IMR-90 (cell line): ENCODE measurements at regions not wholly inside any gene's neighbourhood (a gene's known extent, or its start where the extent isn't known, plus 50 kb on each side); places are given as distances from the start of the nearest gene placed in this dataset.

Experiments used
- ATAC-seq: fragments of 200-7000 bp; cut with Tn5 transposase; 2 replicates; pipeline ENCODE4 v1.9.1; 2020; ENCODE audit warnings: low read depth, mild to moderate bottlenecking, moderate library complexity
- BruUV-seq: library from RNA; stranded (reverse); fragments of 400-500 nt; replicated peaks from 2 replicates; lab custom pipeline; 2021; lab: Mats Ljungman, UMichigan
- CTCF ChIA-PET: fragments of 300-600 bp; formaldehyde crosslinking; extraction: SDS; loops from one replicate; lab custom pipeline; 2021; ENCODE audit warnings: antibody characterized with exemption; lab: Yijun Ruan, JAX
- POLR2A ChIA-PET: fragments of 300-600 bp; sonication (Branson Sonifier 250); formaldehyde crosslinking; loops from one replicate; lab custom pipeline; 2022; ENCODE audit warnings: antibody characterized with exemption; ENCODE audit not compliant: unreplicated experiment; lab: Charles Lee
- DNase-seq: peaks from one replicate; pipeline ENCODE4 v3.0.0; 2013
- H2AFZ ChIP-seq: replicated peaks from 2 replicates; pipeline ENCODE3; 2013; ENCODE audit warnings: low read length, mild to moderate bottlenecking; ENCODE audit not compliant: poor library complexity
- H2AK5ac ChIP-seq: 2 replicates; pipeline ENCODE4 v1.6.1; 2013; ENCODE audit warnings: low read depth, low read length, inconsistent platforms
- H2AK9ac ChIP-seq: replicated peaks from 2 replicates; pipeline ENCODE3; 2013; ENCODE audit warnings: mild to moderate bottlenecking, low read depth, low read length, moderate library complexity; ENCODE audit not compliant: poor library complexity
- H2BK120ac ChIP-seq: 2 replicates; pipeline ENCODE4 v1.6.1; 2013; ENCODE audit warnings: low read depth, low read length, inconsistent platforms
- H2BK15ac ChIP-seq: 3 replicates; pipeline ENCODE4 v1.6.1; 2013; ENCODE audit warnings: low read depth, low read length, inconsistent platforms
- H2BK20ac ChIP-seq: 2 replicates; pipeline ENCODE4 v1.6.1; 2013; ENCODE audit warnings: low read depth, mild to moderate bottlenecking, inconsistent platforms, low read length, moderate library complexity
- H2BK5ac ChIP-seq: 2 replicates; pipeline ENCODE4 v1.6.1; 2013; ENCODE audit warnings: mild to moderate bottlenecking, low read depth, low read length, inconsistent platforms; ENCODE audit not compliant: poor library complexity, severe bottlenecking
- H3K14ac ChIP-seq: replicated peaks from 2 replicates; pipeline ENCODE4 v1.6.1; 2013; ENCODE audit warnings: low read depth, low read length, inconsistent platforms
- H3K18ac ChIP-seq: 2 replicates; pipeline ENCODE4 v1.6.1; 2013; ENCODE audit warnings: low read depth, low read length, control low read depth
- H3K23ac ChIP-seq: 2 replicates; pipeline ENCODE4 v1.6.1; 2013; ENCODE audit warnings: low read depth, low read length, inconsistent platforms
- H3K27ac ChIP-seq: 2 replicates; pipeline ENCODE4 v1.5.1; 2013; ENCODE audit warnings: mild to moderate bottlenecking, control low read depth, low read length; ENCODE audit not compliant: insufficient read depth
- H3K27me3 ChIP-seq: 2 replicates; pipeline ENCODE4 v1.6.1; 2013; ENCODE audit warnings: low read length; ENCODE audit not compliant: control insufficient read depth, insufficient read depth
- H3K36me3 ChIP-seq: 2 replicates; pipeline ENCODE4 v1.6.1; 2013; ENCODE audit warnings: low read length, mixed read lengths; ENCODE audit not compliant: control insufficient read depth, insufficient read depth
- H3K4ac ChIP-seq: 2 replicates; pipeline ENCODE4 v1.6.1; 2013; ENCODE audit warnings: low read depth, low read length, inconsistent platforms
- H3K4me1 ChIP-seq: 2 replicates; pipeline ENCODE4 v1.6.1; 2013; ENCODE audit warnings: low read length, mixed read lengths; ENCODE audit not compliant: control insufficient read depth, insufficient read depth
- H3K4me2 ChIP-seq: 2 replicates; pipeline ENCODE4 v1.6.1; 2013; ENCODE audit warnings: low read depth, mild to moderate bottlenecking, control low read depth, low read length, moderate library complexity
- H3K4me3 ChIP-seq: 2 replicates; pipeline ENCODE4 v1.5.1; 2013; ENCODE audit warnings: low read depth, mild to moderate bottlenecking, control low read depth, low read length, moderate library complexity; ENCODE audit not compliant: insufficient read depth
- H3K56ac ChIP-seq: 2 replicates; pipeline ENCODE4 v1.6.1; 2013; ENCODE audit warnings: low read length, inconsistent platforms; ENCODE audit not compliant: insufficient read depth; ENCODE audit errors: extremely low read depth
- H3K79me1 ChIP-seq, 2 experiments: 2 replicates each; pipeline ENCODE4 v1.6.1; 2013; ENCODE audit warnings: low read length in 2 of 2, inconsistent platforms in 1 of 2, low read depth in 1 of 2
- H3K9ac ChIP-seq: 2 replicates; pipeline ENCODE4 v1.6.1; 2013; ENCODE audit warnings: low read depth, low read length, control low read depth
- H3K9me1 ChIP-seq: 2 replicates; pipeline ENCODE4 v1.6.1; 2013; ENCODE audit warnings: low read length, inconsistent platforms; ENCODE audit not compliant: insufficient read depth
- H3K9me3 ChIP-seq: 2 replicates; pipeline ENCODE4 v1.6.1; 2013; ENCODE audit warnings: low read length; ENCODE audit not compliant: control insufficient read depth, insufficient read depth
- H4K20me1 ChIP-seq: 2 replicates; pipeline ENCODE4 v1.6.1; 2013; ENCODE audit warnings: low read length, inconsistent platforms; ENCODE audit not compliant: insufficient read depth
- H4K5ac ChIP-seq: 2 replicates; pipeline ENCODE4 v1.6.1; 2013; ENCODE audit warnings: mild to moderate bottlenecking, low read depth, low read length, control low read depth
- H4K8ac ChIP-seq, 2 experiments: 2 replicates each; pipeline ENCODE4 v1.6.1; 2013; ENCODE audit warnings: low read depth in 2 of 2, low read length in 2 of 2, control low read depth in 1 of 2, inconsistent platforms in 1 of 2
- H4K91ac ChIP-seq: 2 replicates; pipeline ENCODE4 v1.6.1; 2013; ENCODE audit warnings: low read depth, low read length, inconsistent platforms; ENCODE audit not compliant: insufficient read depth
- BHLHE40 ChIP-seq: fragments of 150-350 bp; IDR thresholded peaks from 2 replicates; pipeline ENCODE4 v1.6.1; 2016; ENCODE audit warnings: mild to moderate bottlenecking, low read depth, low read length
- CEBPB ChIP-seq: IDR thresholded peaks from 2 replicates; pipeline ENCODE4 v1.6.1; 2012; ENCODE audit warnings: low read depth, low read length, improper control_type of control experiment
- CHD1 ChIP-seq: IDR thresholded peaks from 2 replicates; pipeline ENCODE4 v1.6.1; 2012; ENCODE audit warnings: low read depth, low read length, improper control_type of control experiment
- FOS ChIP-seq: fragments of 150-350 bp; IDR thresholded peaks from 2 replicates; pipeline ENCODE4 v1.6.1; 2016; ENCODE audit warnings: low read depth, low read length
- MAFK ChIP-seq: IDR thresholded peaks from 2 replicates; pipeline ENCODE4 v1.6.1; 2012; ENCODE audit warnings: low read depth, low read length, improper control_type of control experiment
- MAZ ChIP-seq: IDR thresholded peaks from 2 replicates; pipeline ENCODE4 v1.6.1; 2012; ENCODE audit warnings: low read depth, mild to moderate bottlenecking, low read length, improper control_type of control experiment, moderate library complexity, borderline replicate concordance
- MXI1 ChIP-seq: IDR thresholded peaks from 2 replicates; pipeline ENCODE4 v1.6.1; 2012; ENCODE audit warnings: low read depth, mild to moderate bottlenecking, low read length, moderate library complexity, borderline replicate concordance
- NFE2L2 ChIP-seq: fragments of 150-350 bp; IDR thresholded peaks from 2 replicates; pipeline ENCODE4 v1.6.1; 2016; ENCODE audit warnings: low read depth, mild to moderate bottlenecking, low read length
- POLR2A ChIP-seq: IDR thresholded peaks from 2 replicates; pipeline ENCODE4 v1.6.1; 2012; ENCODE audit warnings: mild to moderate bottlenecking, low read depth, low read length
- RAD21 ChIP-seq: IDR thresholded peaks from 2 replicates; pipeline ENCODE4 v1.6.1; 2012; ENCODE audit warnings: low read length, improper control_type of control experiment
- RCOR1 ChIP-seq: IDR thresholded peaks from 2 replicates; pipeline ENCODE4 v1.6.1; 2012; ENCODE audit warnings: mild to moderate bottlenecking, low read length, improper control_type of control experiment; ENCODE audit not compliant: insufficient replicate concordance
- RFX5 ChIP-seq: IDR thresholded peaks from 2 replicates; pipeline ENCODE4 v1.8.0; 2012; ENCODE audit warnings: low read depth, mild to moderate bottlenecking, low read length, moderate library complexity
- USF2 ChIP-seq: fragments of 150-350 bp; IDR thresholded peaks from 2 replicates; pipeline ENCODE4 v1.6.1; 2017; ENCODE audit warnings: mild to moderate bottlenecking, antibody characterized with exemption, low read length, low read depth
- WGBS, 2 experiments: methylation state at CpG; one replicate each; pipeline versions ENCODE4 v1.1.5 to v1.1.7; 2013; ENCODE audit warnings: missing lambda C conversion rate in 2 of 2; ENCODE audit not compliant: insufficient read length in 1 of 2; ENCODE audit errors: extremely low coverage in 2 of 2; 5-methylcytosine and 5-hydroxymethylcytosine counted together
- dilution Hi-C: fragments of 300-500 bp; cut with HindIII; formaldehyde crosslinking; loops from one replicate; pipeline ENCODE4 v1.14.3; 2018; ENCODE audit warnings: low sequenced_read_pairs; ENCODE audit not compliant: unreplicated experiment
- in situ Hi-C: fragments of 300-500 bp; cut with MboI; formaldehyde crosslinking; loops from 3 replicates; pipeline ENCODE4 v1.14.3; 2019; ENCODE audit warnings: low sequenced_read_pairs, inconsistent platforms, mixed read lengths
- intact Hi-C: fragments of 100-400 bp; cut with micrococcal nuclease; formaldehyde crosslinking; loops from 2 replicates; pipeline ENCODE4 v1.10.0; 2022
- TF ChIP-seq, protein P1 (sequence below): conservative IDR thresholded peaks from 2 replicates; pipeline ENCODE4 v1.5.1; 2012; ENCODE audit warnings: mild to moderate bottlenecking, low read depth, low read length, improper control_type of control experiment
- TF ChIP-seq, protein P2 (sequence below): fragments of 150-350 bp; IDR thresholded peaks from 2 replicates; pipeline ENCODE4 v1.6.1; 2016; ENCODE audit warnings: low read depth, mild to moderate bottlenecking, low read length, moderate library complexity, borderline replicate concordance

DNA sequence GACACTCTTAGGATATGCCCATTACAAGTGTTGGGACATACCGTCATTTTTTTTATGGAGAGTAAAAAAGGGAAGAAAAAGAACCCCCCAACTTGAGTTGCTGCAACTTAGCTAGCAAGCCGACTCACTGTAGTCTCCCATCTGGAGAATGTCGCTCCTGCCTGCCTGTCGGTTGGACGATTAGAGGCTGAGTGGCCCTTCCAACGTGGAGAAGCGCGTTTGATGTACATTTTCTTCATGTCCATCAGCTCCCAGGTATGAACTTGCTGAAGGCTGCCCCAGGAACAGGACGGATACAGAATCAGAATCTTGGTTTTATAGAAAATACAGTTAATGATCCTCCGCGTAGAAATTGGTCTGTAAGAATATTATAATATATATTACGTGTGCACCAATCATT lies 189.0 kb upstream of the SOX1 start:
- Histone ChIP-seq H3K56ac (no peak overlapping the region), H3K4me1 (no peaks in the 10 kb centered on the region), H3K36me3 (no peaks in the 10 kb centered on the region), H3K27me3 (no peaks in the 10 kb centered on the region), H4K8ac (no peak overlapping the region), H3K27ac (no peak overlapping the region), H2BK5ac (no peak overlapping the region), H3K9ac (no peak overlapping the region), H2BK120ac (no peak overlapping the region), H3K14ac (no peak overlapping the region), H3K23ac (no peak overlapping the region), H3K9me1 (no peaks in the 10 kb centered on the region), H3K79me1 (no peaks in the 10 kb centered on the region), H2AK5ac (no peak overlapping the region), H3K4me3 (no peak overlapping the region), H2BK15ac (no peak overlapping the region), H3K4ac (no peak overlapping the region), H2AFZ (no peak overlapping the region), H3K18ac (no peak overlapping the region), H2AK9ac (no peak overlapping the region), H4K5ac (no peak overlapping the region), H4K20me1 (no peaks in the 10 kb centered on the region), H3K9me3 (peaks cover 37% of the 10 kb centered on the region), H3K4me2 (no peak overlapping the region), H4K91ac (no peak overlapping the region), H2BK20ac (no peak overlapping the region)
- intact Hi-C loops (no loop called here), dilution Hi-C loops (no loop called here), in situ Hi-C loops (no loop called here)
- ATAC-seq (no peak), DNase-seq (no peak)
- TF ChIP-seq USF2 (no peak), MAFK (no peak), MXI1 (no peak), NFE2L2 (no peak), CHD1 (no peak), BHLHE40 (no peak), POLR2A (no peak), RAD21 (no peak), RCOR1 (no peak), CEBPB (no peak), MAZ (no peak), FOS (no peak), RFX5 (no peak)
- TF ChIP-seq, protein P1, sequence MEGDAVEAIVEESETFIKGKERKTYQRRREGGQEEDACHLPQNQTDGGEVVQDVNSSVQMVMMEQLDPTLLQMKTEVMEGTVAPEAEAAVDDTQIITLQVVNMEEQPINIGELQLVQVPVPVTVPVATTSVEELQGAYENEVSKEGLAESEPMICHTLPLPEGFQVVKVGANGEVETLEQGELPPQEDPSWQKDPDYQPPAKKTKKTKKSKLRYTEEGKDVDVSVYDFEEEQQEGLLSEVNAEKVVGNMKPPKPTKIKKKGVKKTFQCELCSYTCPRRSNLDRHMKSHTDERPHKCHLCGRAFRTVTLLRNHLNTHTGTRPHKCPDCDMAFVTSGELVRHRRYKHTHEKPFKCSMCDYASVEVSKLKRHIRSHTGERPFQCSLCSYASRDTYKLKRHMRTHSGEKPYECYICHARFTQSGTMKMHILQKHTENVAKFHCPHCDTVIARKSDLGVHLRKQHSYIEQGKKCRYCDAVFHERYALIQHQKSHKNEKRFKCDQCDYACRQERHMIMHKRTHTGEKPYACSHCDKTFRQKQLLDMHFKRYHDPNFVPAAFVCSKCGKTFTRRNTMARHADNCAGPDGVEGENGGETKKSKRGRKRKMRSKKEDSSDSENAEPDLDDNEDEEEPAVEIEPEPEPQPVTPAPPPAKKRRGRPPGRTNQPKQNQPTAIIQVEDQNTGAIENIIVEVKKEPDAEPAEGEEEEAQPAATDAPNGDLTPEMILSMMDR = no peak
- TF ChIP-seq, protein P2, sequence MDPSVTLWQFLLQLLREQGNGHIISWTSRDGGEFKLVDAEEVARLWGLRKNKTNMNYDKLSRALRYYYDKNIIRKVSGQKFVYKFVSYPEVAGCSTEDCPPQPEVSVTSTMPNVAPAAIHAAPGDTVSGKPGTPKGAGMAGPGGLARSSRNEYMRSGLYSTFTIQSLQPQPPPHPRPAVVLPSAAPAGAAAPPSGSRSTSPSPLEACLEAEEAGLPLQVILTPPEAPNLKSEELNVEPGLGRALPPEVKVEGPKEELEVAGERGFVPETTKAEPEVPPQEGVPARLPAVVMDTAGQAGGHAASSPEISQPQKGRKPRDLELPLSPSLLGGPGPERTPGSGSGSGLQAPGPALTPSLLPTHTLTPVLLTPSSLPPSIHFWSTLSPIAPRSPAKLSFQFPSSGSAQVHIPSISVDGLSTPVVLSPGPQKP = no peak
- WGBS, 2 experiments = 50% methylated on average over 5 of the region's 12 CpGs; no CpG with 5 or more reads in 1 of the 2 experiments
- ChIA-PET CTCF (no interaction called here), POLR2A (no interaction called here)
- no TSS peak for BruUV-seq
